HepG2 (cell line): ENCODE measurements at regions not wholly inside any gene's neighbourhood (a gene's known extent, or its start where the extent isn't known, plus 50 kb on each side); places are given as distances from the start of the nearest gene placed in this dataset.

ENCODE experiments used
- ATAC-seq: fragments of 200-7000 bp; cut with Tn5 transposase; 3 replicates; pipeline ENCODE4 v1.9.1; 2020; ENCODE audit warnings: mild to moderate bottlenecking, moderate library complexity
- BruUV-seq: library from RNA; stranded (reverse); fragments of 400-500 nt; replicated peaks from 2 replicates; lab custom pipeline; 2021; lab: Mats Ljungman, UMichigan
- CTCF ChIA-PET: fragments of 300-600 bp; formaldehyde crosslinking; extraction: SDS; loops from one replicate; lab custom pipeline; 2021; ENCODE audit warnings: low total read pairs, inconsistent platforms, low intra/inter-chr PET ratio; lab: Yijun Ruan, JAX
- POLR2A ChIA-PET: fragments of 350-600 bp; sonication (Branson Sonifier 250); formaldehyde crosslinking; loops from one replicate; lab custom pipeline; 2020; ENCODE audit warnings: antibody characterized with exemption, inconsistent platforms; lab: Yijun Ruan, JAX
- DNase-seq: peaks from one replicate; pipeline ENCODE4 v3.0.0-alpha.2; 2015; ENCODE audit warnings: low spot score
- FAIRE-seq: peaks from 3 replicates; lab custom pipeline; 2011; peaks lifted over from hg19 to GRCh38; lab: Jason Lieb, UNC
- H2AFZ ChIP-seq: one replicate; pipeline ENCODE4 v1.6.1; 2011; ENCODE audit warnings: low read length, inconsistent platforms
- H3K27ac ChIP-seq: fragments of 300-600 bp; 3 replicates; pipeline ENCODE4 v1.8.0; 2011; ENCODE audit warnings: mixed run types, mild to moderate bottlenecking, mixed read lengths, low read length, inconsistent platforms; ENCODE audit not compliant: insufficient read depth; ENCODE audit errors: extremely low read length
- H3K27me3 ChIP-seq, 2 experiments: fragments of 200-600 bp in 1 of 2; 2 replicates in 1 of 2; 3 replicates in 1 of 2; pipeline versions ENCODE4 v1.6.0 to v1.8.0; 2011; ENCODE audit warnings: low read length in 2 of 2, mild to moderate bottlenecking in 2 of 2, moderate library complexity in 2 of 2, inconsistent platforms in 1 of 2; ENCODE audit not compliant: insufficient read depth in 2 of 2, control insufficient read depth in 1 of 2
- H3K36me3 ChIP-seq, 2 experiments: fragments of 200-600 bp in 1 of 2; replicated peaks in 1 of 2; 2 replicates in 1 of 2; 3 replicates in 1 of 2; pipeline versions ENCODE4 v1.5.1 to v1.8.0; 2011; ENCODE audit warnings: low read length in 2 of 2, inconsistent platforms in 1 of 2; ENCODE audit not compliant: insufficient read depth in 2 of 2, control insufficient read depth in 1 of 2
- H3K4me1 ChIP-seq: 2 replicates; pipeline ENCODE4 v1.5.1; 2012; ENCODE audit warnings: low read length, inconsistent platforms; ENCODE audit not compliant: insufficient read depth
- H3K4me2 ChIP-seq: 2 replicates; pipeline ENCODE4 v1.6.0; 2011; ENCODE audit warnings: low read depth, low read length, inconsistent platforms
- H3K4me3 ChIP-seq, 3 experiments: fragments of 200-600 bp in 1 of 3; sonication (generic), shearing (Covaris generic) in 1 of 3; replicated peaks in 1 of 3; 2 replicates each; pipeline ENCODE4 v1.5.1; 2011 to 2016; ENCODE audit warnings: low read length in 3 of 3, inconsistent platforms in 2 of 3, low read depth in 2 of 3, mild to moderate bottlenecking in 2 of 3, control low read depth in 1 of 3, mixed read lengths in 1 of 3; ENCODE audit not compliant: insufficient read depth in 1 of 3
- H3K79me2 ChIP-seq: one replicate; pipeline ENCODE4 v1.6.1; 2011; ENCODE audit warnings: low read length, inconsistent platforms; ENCODE audit not compliant: insufficient read depth
- H3K9ac ChIP-seq: 2 replicates; pipeline ENCODE4 v1.6.0; 2011; ENCODE audit warnings: mild to moderate bottlenecking, low read depth, low read length, inconsistent platforms; ENCODE audit not compliant: insufficient read depth
- H3K9me3 ChIP-seq: 2 replicates; pipeline ENCODE4 v1.5.1; 2012; ENCODE audit warnings: mild to moderate bottlenecking, low read length
- H4K20me1 ChIP-seq: 2 replicates; pipeline ENCODE4 v1.6.0; 2011; ENCODE audit warnings: inconsistent platforms, mild to moderate bottlenecking, low read length, moderate library complexity; ENCODE audit not compliant: insufficient read depth
- NCOA1 ChIP-seq: sonication (generic); formaldehyde crosslinking; IDR thresholded peaks from 2 replicates; pipeline ENCODE4 v1.9.0; 2021; ENCODE audit warnings: missing genetic modification reagents
- PHB2 ChIP-seq: fragments of 450-650 bp; IDR thresholded peaks from 2 replicates; pipeline ENCODE4 v1.6.1; 2018; ENCODE audit not compliant: partially characterized antibody
- RFX5 ChIP-seq: IDR thresholded peaks from 2 replicates; pipeline ENCODE4 v1.6.1; 2011; ENCODE audit warnings: low read depth, low read length, improper control_type of control experiment
- SATB2 ChIP-seq: sonication (generic); formaldehyde crosslinking; IDR thresholded peaks from 2 replicates; pipeline ENCODE4 v1.5.0; 2020; ENCODE audit warnings: missing genetic modification reagents
- ZNF343 ChIP-seq: sonication (generic); formaldehyde crosslinking; IDR thresholded peaks from 2 replicates; pipeline ENCODE4 v1.4.0; 2020; ENCODE audit warnings: mild to moderate bottlenecking, missing genetic modification reagents
- ZNF382 ChIP-seq: sonication (generic); formaldehyde crosslinking; IDR thresholded peaks from 2 replicates; pipeline ENCODE4 v1.5.0; 2020; ENCODE audit warnings: missing genetic modification reagents, mild to moderate bottlenecking, borderline replicate concordance
- ZNF460 ChIP-seq: sonication (generic); formaldehyde crosslinking; IDR thresholded peaks from 2 replicates; pipeline ENCODE4 v1.5.1; 2020; ENCODE audit warnings: missing genetic modification reagents, mild to moderate bottlenecking, borderline replicate concordance
- WGBS: methylation state at CpG from one replicate; pipeline ENCODE4 v1.1.6; 2017; ENCODE audit warnings: low lambda C conversion rate; 5-methylcytosine and 5-hydroxymethylcytosine counted together
- in situ Hi-C: cut with HindIII; loops from 2 replicates; pipeline ENCODE4 v1.10.0; 2017; ENCODE audit warnings: low pct_unique_long_range_greater_than_20kb; ENCODE audit not compliant: extremely low pct_ligation_motif_present
- intact Hi-C: fragments of 100-400 bp; cut with micrococcal nuclease; formaldehyde crosslinking; loops from one replicate; pipeline ENCODE4 v1.10.0; 2022; ENCODE audit not compliant: unreplicated experiment
- TF ChIP-seq, protein P1 (sequence below), 2 experiments: sonication (generic) in 1 of 2; formaldehyde crosslinking in 1 of 2; IDR thresholded peaks; 2 replicates each; pipeline versions ENCODE4 v1.5.1 to v1.6.1; 2011 to 2020; ENCODE audit warnings: borderline replicate concordance in 1 of 2, low read depth in 1 of 2, low read length in 1 of 2, mild to moderate bottlenecking in 1 of 2, missing genetic modification reagents in 1 of 2, moderate library complexity in 1 of 2

DNA sequence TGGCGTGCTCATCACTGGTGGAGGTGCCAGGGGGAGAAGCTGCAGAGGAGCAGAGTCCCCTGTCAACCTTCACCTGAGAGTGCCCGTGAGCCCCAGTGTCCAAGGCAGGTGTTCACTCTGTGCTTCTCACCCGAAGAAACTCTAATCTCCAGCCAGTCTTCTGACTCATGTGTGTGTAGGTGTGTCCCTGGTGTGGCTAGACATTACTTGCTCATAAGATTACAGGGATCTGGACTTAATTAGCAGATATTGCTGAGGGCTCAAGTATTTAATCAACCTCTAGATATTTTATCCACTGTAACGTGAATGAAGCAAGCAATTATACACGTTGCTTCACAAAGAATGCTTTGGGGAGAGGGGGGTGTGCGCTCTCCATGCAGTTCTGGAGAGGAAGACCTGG lies 72.5 kb downstream of the MED10 start:
- no peak for DNase-seq
- Histone ChIP-seq H3K4me1 (no peaks in the 10 kb centered on the region), H3K36me3 (no peaks in the 10 kb centered on the region), H4K20me1 (no peaks in the 10 kb centered on the region), H3K27ac (no peak overlapping the region), H3K4me3 (no peak overlapping the region), H3K79me2 (no peaks in the 10 kb centered on the region), H2AFZ (no peak overlapping the region)
- 3% methylated on average over 6 of the region's 6 CpGs for WGBS
- FAIRE-seq: no peak
- ATAC-seq: no peak
- CTCF ChIA-PET: no interaction called here
- POLR2A ChIA-PET: no interaction called here
- in situ Hi-C loops: no loop called here
- TF ChIP-seq ZNF343: no peak
- no peak for TF ChIP-seq SATB2 (CRISPR knock-in tag)
- TF ChIP-seq ZNF460: no peak
- TF ChIP-seq ZNF382 (CRISPR knock-in tag): no peak
- no peak for TF ChIP-seq PHB2
- TF ChIP-seq, protein P1, sequence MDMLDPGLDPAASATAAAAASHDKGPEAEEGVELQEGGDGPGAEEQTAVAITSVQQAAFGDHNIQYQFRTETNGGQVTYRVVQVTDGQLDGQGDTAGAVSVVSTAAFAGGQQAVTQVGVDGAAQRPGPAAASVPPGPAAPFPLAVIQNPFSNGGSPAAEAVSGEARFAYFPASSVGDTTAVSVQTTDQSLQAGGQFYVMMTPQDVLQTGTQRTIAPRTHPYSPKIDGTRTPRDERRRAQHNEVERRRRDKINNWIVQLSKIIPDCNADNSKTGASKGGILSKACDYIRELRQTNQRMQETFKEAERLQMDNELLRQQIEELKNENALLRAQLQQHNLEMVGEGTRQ (IDR thresholded peaks at IDR 0.05; ENCODE audit: low read depth, low read length): no peak
- TF ChIP-seq, protein P1 (CRISPR knock-in tag; IDR thresholded peaks at IDR 0.05; ENCODE audit: borderline replicate concordance): no peak
- no peak for TF ChIP-seq NCOA1 (CRISPR knock-in tag)
- no peak for TF ChIP-seq RFX5
- TF ChIP-seq, all 625 proteins: peak for 0
- H3K9ac ChIP-seq: no peak overlapping the region
- intact Hi-C loops: no loop called here
- no peak overlapping the region for H3K4me2 ChIP-seq
- H3K9me3 ChIP-seq: no peaks in the 10 kb centered on the region
- BruUV-seq: no TSS peak
- H3K27me3 ChIP-seq: no peaks in the 10 kb centered on the region; a peak in 1 of 5 replicates
